ENCODE measurements at regions not wholly inside any gene's neighbourhood (a gene's known extent, or its start where the extent isn't known, plus 50 kb on each side); places are given as distances from the start of the nearest gene placed in this dataset.
A peak's percentile ranks its signal among the peaks of the same experiment; 100 is the strongest.

- TF ChIP-seq CTCF (IDR thresholded peaks at IDR 0.05; ENCODE audit: extremely low read depth, low read depth, low read length), result no peak
- DNase-seq (ENCODE audit: insufficient read length, low spot score, missing footprints), result peak; percentile 57
- no peak overlapping the region for H3K4me2 ChIP-seq (ENCODE audit: insufficient read depth, low read length)
Observed at GRCh38 chr3:43854283-43854682, 163.5 kb downstream of the ABHD5 start.

GRCh38 chr3:43854916-43855315, 164.2 kb downstream of the ABHD5 start:
- H2AFZ ChIP-seq (ENCODE audit: low read length), result peak overlapping the region; percentile 83
- H3K4me2 ChIP-seq (ENCODE audit: insufficient read depth, low read length), result no peak overlapping the region
- H3K9me3 ChIP-seq (ENCODE audit: low read depth, low read length), result no peaks in the 10 kb centered on the region
- no peaks in the 10 kb centered on the region for H3K27me3 ChIP-seq (ENCODE audit: insufficient read depth, low read length)
- H3K79me2 ChIP-seq (ENCODE audit: insufficient read depth, low read length), result no peaks in the 10 kb centered on the region
- H3K4me1 ChIP-seq (ENCODE audit: insufficient read depth, low read length), result peaks cover 13% of the 10 kb centered on the region
- no peaks in the 10 kb centered on the region for H3K36me3 ChIP-seq (ENCODE audit: insufficient read depth, low read length)
- H3K27ac ChIP-seq (ENCODE audit: low read depth, low read length), result no peak overlapping the region
- H3K4me3 ChIP-seq (ENCODE audit: insufficient read depth, low read length), result no peak overlapping the region
- no peaks in the 10 kb centered on the region for H4K20me1 ChIP-seq (ENCODE audit: insufficient read depth, low read length)
- DNase-seq (ENCODE audit: insufficient read length, low spot score, missing footprints), result no peak
- TF ChIP-seq CTCF (IDR thresholded peaks at IDR 0.05; ENCODE audit: extremely low read depth, low read depth, low read length), result no peak

More at GRCh38 chr3:43854283-43854682, 163.5 kb downstream of the ABHD5 start:
- H3K79me2 ChIP-seq (ENCODE audit: insufficient read depth, low read length), result no peaks in the 10 kb centered on the region
- peak overlapping the region; percentile 40 for H2AFZ ChIP-seq (ENCODE audit: low read length)
- peaks cover 13% of the 10 kb centered on the region for H3K4me1 ChIP-seq (ENCODE audit: insufficient read depth, low read length)
- H3K4me3 ChIP-seq (ENCODE audit: insufficient read depth, low read length), result no peak overlapping the region
- H4K20me1 ChIP-seq (ENCODE audit: insufficient read depth, low read length), result no peaks in the 10 kb centered on the region
- no peaks in the 10 kb centered on the region for H3K9me3 ChIP-seq (ENCODE audit: low read depth, low read length)
- no peaks in the 10 kb centered on the region for H3K27me3 ChIP-seq (ENCODE audit: insufficient read depth, low read length)
- H3K27ac ChIP-seq (ENCODE audit: low read depth, low read length), result no peak overlapping the region
- H3K36me3 ChIP-seq (ENCODE audit: insufficient read depth, low read length), result no peaks in the 10 kb centered on the region

- peak; percentile 58 for DNase-seq (ENCODE audit: insufficient read length, low spot score, missing footprints)
- peak; percentile 87 for TF ChIP-seq CTCF (IDR thresholded peaks at IDR 0.05; ENCODE audit: extremely low read depth, low read depth, low read length)
- no peak overlapping the region for H3K4me3 ChIP-seq (ENCODE audit: insufficient read depth, low read length)
- no peak overlapping the region for H3K4me2 ChIP-seq (ENCODE audit: insufficient read depth, low read length)
- H3K27me3 ChIP-seq (ENCODE audit: insufficient read depth, low read length), result no peaks in the 10 kb centered on the region
- H3K27ac ChIP-seq (ENCODE audit: low read depth, low read length), result no peak overlapping the region
- no peaks in the 10 kb centered on the region for H3K79me2 ChIP-seq (ENCODE audit: insufficient read depth, low read length)
- H2AFZ ChIP-seq (ENCODE audit: low read length), result peak overlapping the region; percentile 83
- H3K4me1 ChIP-seq (ENCODE audit: insufficient read depth, low read length), result peaks cover 13% of the 10 kb centered on the region
- H3K9me3 ChIP-seq (ENCODE audit: low read depth, low read length), result no peaks in the 10 kb centered on the region
- no peaks in the 10 kb centered on the region for H4K20me1 ChIP-seq (ENCODE audit: insufficient read depth, low read length)
- H3K36me3 ChIP-seq (ENCODE audit: insufficient read depth, low read length), result no peaks in the 10 kb centered on the region
Observed at GRCh38 chr3:43855674-43856299, 165.0 kb downstream of the ABHD5 start.

GRCh38 chr3:43856351-43856750, 165.6 kb downstream of the ABHD5 start:
- H3K36me3 ChIP-seq (ENCODE audit: insufficient read depth, low read length), result no peaks in the 10 kb centered on the region
- no peak for DNase-seq (ENCODE audit: insufficient read length, low spot score, missing footprints)
- no peaks in the 10 kb centered on the region for H3K79me2 ChIP-seq (ENCODE audit: insufficient read depth, low read length)
- H4K20me1 ChIP-seq (ENCODE audit: insufficient read depth, low read length), result no peaks in the 10 kb centered on the region
- no peak overlapping the region for H3K27ac ChIP-seq (ENCODE audit: low read depth, low read length)
- H3K4me3 ChIP-seq (ENCODE audit: insufficient read depth, low read length), result no peak overlapping the region
- H2AFZ ChIP-seq (ENCODE audit: low read length), result no peak overlapping the region
- no peak for TF ChIP-seq CTCF (IDR thresholded peaks at IDR 0.05; ENCODE audit: extremely low read depth, low read depth, low read length)
- peaks cover 13% of the 10 kb centered on the region for H3K4me1 ChIP-seq (ENCODE audit: insufficient read depth, low read length)
- H3K9me3 ChIP-seq (ENCODE audit: low read depth, low read length), result no peaks in the 10 kb centered on the region
- H3K4me2 ChIP-seq (ENCODE audit: insufficient read depth, low read length), result no peak overlapping the region
- H3K27me3 ChIP-seq (ENCODE audit: insufficient read depth, low read length), result no peaks in the 10 kb centered on the region

Measured in osteoblast (primary cell).